Peyer's patch (tissue), 4 donors: ENCODE measurements at regions not wholly inside any gene's neighbourhood (a gene's known extent, or its start where the extent isn't known, plus 50 kb on each side); places are given as distances from the start of the nearest gene placed in this dataset.

Experiments
- DNase-seq, 3 donors: peaks; one replicate each; pipeline ENCODE4 v3.0.0-alpha.2; 2017 to 2019
- H3K27ac ChIP-seq, 4 donors: fragments of 200-600 bp; sonication (generic); one replicate each; pipeline ENCODE4 v1.5.1; 2016 to 2019
- H3K27me3 ChIP-seq, 2 donors: fragments of 200-600 bp; sonication (generic); one replicate each; pipeline ENCODE4 v1.5.1; 2019
- H3K36me3 ChIP-seq, 3 donors: fragments of 200-600 bp; sonication (generic); one replicate each; pipeline ENCODE4 v1.5.1; 2016 to 2019
- H3K4me1 ChIP-seq, 4 donors: fragments of 200-600 bp; sonication (generic); one replicate each; pipeline ENCODE4 v1.5.1; 2016 to 2019
- H3K4me3 ChIP-seq, 4 donors: fragments of 200-600 bp; sonication (generic); 1 replicate in 3 of 4; 2 replicates in 1 of 4; pipeline ENCODE4 v1.5.1; 2016 to 2019; ENCODE audit warnings: mild to moderate bottlenecking in 1 of 4
- H3K9me3 ChIP-seq, 4 donors: fragments of 200-600 bp; sonication (generic); one replicate each; pipeline ENCODE4 v1.5.1; 2016 to 2019; ENCODE audit warnings: mild to moderate bottlenecking in 1 of 4
- CTCF ChIP-seq, 6 experiments: fragments of 450-650 bp in 4 of 6; fragments of 200-600 bp in 2 of 6; sonication (generic) in 1 of 6; IDR thresholded peaks; one replicate each; pipeline ENCODE4 v1.5.1; 2017 to 2019; ENCODE audit warnings: antibody characterized with exemption in 6 of 6, mild to moderate bottlenecking in 3 of 6, moderate library complexity in 1 of 6
- POLR2A ChIP-seq, 2 donors: fragments of 450-650 bp; IDR thresholded peaks; one replicate each; pipeline ENCODE4 v1.5.1; 2017; ENCODE audit warnings: antibody characterized with exemption in 2 of 2, mild to moderate bottlenecking in 2 of 2, moderate library complexity in 2 of 2

- DNase-seq: peak in 1 of 3 donors; percentile 20
Observed at GRCh38 chr15:25055356-25056068, 100.7 kb downstream of the SNRPN start.

GRCh38 chr15:25056484-25057425, 102.0 kb downstream of the SNRPN start:
- Histone ChIP-seq H3K9me3 (peaks cover 5 to 100% (median 56%) of the 10 kb centered on the region in 4 donors), H3K36me3 (peaks cover 0 to 91% (median 0%) of the 10 kb centered on the region in 3 donors), H3K4me1 (no peaks in the 10 kb centered on the region), H3K27ac (no peak overlapping the region), H3K4me3 (no peak overlapping the region), H3K27me3 (no peaks in the 10 kb centered on the region)
- TF ChIP-seq CTCF (IDR thresholded peaks at IDR 0.05) (no peak), POLR2A (IDR thresholded peaks at IDR 0.05) (no peak)
- peak in 2 of 3 donors; percentile 19 to 43 for DNase-seq

More at GRCh38 chr15:25055356-25056068, 100.7 kb downstream of the SNRPN start:
- Histone ChIP-seq H3K36me3 (peaks cover 0 to 90% (median 0%) of the 10 kb centered on the region in 3 donors), H3K4me3 (no peak overlapping the region), H3K27ac (no peak overlapping the region), H3K4me1 (no peaks in the 10 kb centered on the region), H3K9me3 (peaks cover 0 to 99% (median 57%) of the 10 kb centered on the region in 4 donors), H3K27me3 (no peaks in the 10 kb centered on the region)
- TF ChIP-seq CTCF (IDR thresholded peaks at IDR 0.05): no peak
- no peak for TF ChIP-seq POLR2A (IDR thresholded peaks at IDR 0.05)

GRCh38 chr15:25057574-25057973, 102.8 kb downstream of the SNRPN start:
- TF ChIP-seq CTCF (IDR thresholded peaks at IDR 0.05) (no peak), POLR2A (IDR thresholded peaks at IDR 0.05) (no peak)
- Histone ChIP-seq H3K36me3 (peaks cover 0 to 91% (median 0%) of the 10 kb centered on the region in 3 donors), H3K4me3 (no peak overlapping the region), H3K27me3 (no peaks in the 10 kb centered on the region), H3K4me1 (no peaks in the 10 kb centered on the region), H3K9me3 (peaks cover 5 to 100% (median 54%) of the 10 kb centered on the region in 4 donors), H3K27ac (no peak overlapping the region)
- peak in 1 of 3 donors; percentile 7 for DNase-seq

GRCh38 chr15:25058080-25058785, 103.4 kb downstream of the SNRPN start:
- peaks cover 5 to 100% (median 54%) of the 10 kb centered on the region in 4 donors for H3K9me3 ChIP-seq
- peak in 2 of 3 donors; percentile 20 to 40 for DNase-seq

More at GRCh38 chr15:25058080-25058785, 103.4 kb downstream of the SNRPN start:
- H3K36me3 ChIP-seq: peaks cover 0 to 97% (median 0%) of the 10 kb centered on the region in 3 donors
- H3K4me3 ChIP-seq: no peak overlapping the region
- no peaks in the 10 kb centered on the region for H3K4me1 ChIP-seq
- TF ChIP-seq CTCF (IDR thresholded peaks at IDR 0.05) (no peak), POLR2A (IDR thresholded peaks at IDR 0.05) (no peak)
- H3K27ac ChIP-seq: no peak overlapping the region
- H3K27me3 ChIP-seq: no peaks in the 10 kb centered on the region
